NT2/D1 (cell line): ENCODE measurements at regions not wholly inside any gene's neighbourhood (a gene's known extent, or its start where the extent isn't known, plus 50 kb on each side); places are given as distances from the start of the nearest gene placed in this dataset.

Experiments used
- SUZ12 ChIP-seq: IDR thresholded peaks from 2 replicates; pipeline ENCODE4 v1.6.1; 2011; ENCODE audit not compliant: insufficient read length, insufficient read depth; ENCODE audit errors: extremely low read depth
- YY1 ChIP-seq: IDR thresholded peaks from 2 replicates; pipeline ENCODE4 v1.6.1; 2011; ENCODE audit not compliant: insufficient read length, insufficient read depth
- ZNF274 ChIP-seq: IDR thresholded peaks from 2 replicates; pipeline ENCODE4 v1.6.1; 2011; ENCODE audit warnings: mild to moderate bottlenecking, low read depth, low read length

DNA sequence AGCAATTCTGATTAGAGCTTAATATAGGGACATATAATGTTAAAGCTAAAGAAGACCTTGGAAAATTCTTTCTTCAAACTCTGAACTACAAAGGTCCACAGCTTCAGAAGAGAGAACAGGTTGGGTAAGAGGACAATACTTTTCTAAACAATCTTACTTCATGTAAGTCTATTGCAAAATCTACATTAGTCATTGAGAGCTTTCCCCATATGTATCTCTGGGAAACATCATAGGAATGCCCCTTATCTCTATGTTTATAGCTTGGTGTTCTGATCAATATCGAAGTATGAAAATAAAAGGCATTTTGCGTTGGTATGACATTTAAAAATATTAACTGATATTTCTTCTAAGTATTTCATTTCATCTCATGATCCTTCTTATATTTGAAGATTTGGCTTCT is 962.6 kb downstream of the AACS start:
- no peak for TF ChIP-seq ZNF274
- no peak for TF ChIP-seq YY1
- no peak for TF ChIP-seq SUZ12
